ENCODE measurements at regions not wholly inside any gene's neighbourhood (a gene's known extent, or its start where the extent isn't known, plus 50 kb on each side); places are given as distances from the start of the nearest gene placed in this dataset.

DNA sequence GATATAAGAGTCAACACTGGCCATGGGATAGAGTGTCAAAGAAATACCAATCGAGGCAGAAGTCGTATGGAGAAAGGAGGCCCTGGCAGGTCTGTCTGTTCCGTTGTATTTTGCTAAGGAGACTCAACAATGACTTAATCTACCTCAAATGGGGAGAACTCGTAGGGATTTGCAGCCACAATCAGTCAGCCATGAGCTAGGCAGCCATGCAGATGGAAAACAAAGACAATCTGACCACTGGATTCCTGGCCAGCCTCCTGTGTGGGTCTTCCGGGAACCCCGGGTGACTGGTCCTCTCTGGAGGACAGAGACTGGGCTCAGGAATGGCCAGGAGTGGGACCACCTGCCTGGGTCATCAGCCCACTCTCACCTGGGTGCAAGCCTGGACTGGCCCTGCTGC, 167.8 kb downstream of the ETS2 start:
- Histone ChIP-seq H3K27ac (ENCODE audit: low read length) (no peak overlapping the region), H3K79me2 (ENCODE audit: low read length) (no peaks in the 10 kb centered on the region), H3K4me2 (ENCODE audit: low read depth, low read length) (no peak overlapping the region), H4K20me1 (ENCODE audit: insufficient read depth, low read length) (no peaks in the 10 kb centered on the region), H3F3A (ENCODE audit: insufficient read depth, low read length) (no peaks in the 10 kb centered on the region), H3K36me3 (replicated peaks; ENCODE audit: insufficient read depth, low read length) (no peaks in the 10 kb centered on the region), H2AFZ (ENCODE audit: low read length) (no peak overlapping the region), H3K4me1 (ENCODE audit: low read length) (no peaks in the 10 kb centered on the region), H3K4me3 (ENCODE audit: low read length) (no peak overlapping the region), H3K9me2 (replicated peaks; ENCODE audit: insufficient read depth, low read length) (no peaks in the 10 kb centered on the region), H3K27me3 (replicated peaks; ENCODE audit: insufficient read depth, low read length) (no peaks in the 10 kb centered on the region), H3K9ac (ENCODE audit: low read length) (no peak overlapping the region), H3K9me3 (replicated peaks; ENCODE audit: insufficient read depth, low read length) (no peaks in the 10 kb centered on the region)
- TF ChIP-seq, protein P1, sequence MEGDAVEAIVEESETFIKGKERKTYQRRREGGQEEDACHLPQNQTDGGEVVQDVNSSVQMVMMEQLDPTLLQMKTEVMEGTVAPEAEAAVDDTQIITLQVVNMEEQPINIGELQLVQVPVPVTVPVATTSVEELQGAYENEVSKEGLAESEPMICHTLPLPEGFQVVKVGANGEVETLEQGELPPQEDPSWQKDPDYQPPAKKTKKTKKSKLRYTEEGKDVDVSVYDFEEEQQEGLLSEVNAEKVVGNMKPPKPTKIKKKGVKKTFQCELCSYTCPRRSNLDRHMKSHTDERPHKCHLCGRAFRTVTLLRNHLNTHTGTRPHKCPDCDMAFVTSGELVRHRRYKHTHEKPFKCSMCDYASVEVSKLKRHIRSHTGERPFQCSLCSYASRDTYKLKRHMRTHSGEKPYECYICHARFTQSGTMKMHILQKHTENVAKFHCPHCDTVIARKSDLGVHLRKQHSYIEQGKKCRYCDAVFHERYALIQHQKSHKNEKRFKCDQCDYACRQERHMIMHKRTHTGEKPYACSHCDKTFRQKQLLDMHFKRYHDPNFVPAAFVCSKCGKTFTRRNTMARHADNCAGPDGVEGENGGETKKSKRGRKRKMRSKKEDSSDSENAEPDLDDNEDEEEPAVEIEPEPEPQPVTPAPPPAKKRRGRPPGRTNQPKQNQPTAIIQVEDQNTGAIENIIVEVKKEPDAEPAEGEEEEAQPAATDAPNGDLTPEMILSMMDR (IDR thresholded peaks at IDR 0.05; ENCODE audit: low read length), result no peak
- TF ChIP-seq EZH2 (optimal IDR thresholded peaks at IDR 0.05; ENCODE audit: low read depth, low read length) (no peak), EZH2phosphoT487 (IDR thresholded peaks at IDR 0.05; ENCODE audit: low read length) (no peak)
- DNase-seq, result no peak

DNA sequence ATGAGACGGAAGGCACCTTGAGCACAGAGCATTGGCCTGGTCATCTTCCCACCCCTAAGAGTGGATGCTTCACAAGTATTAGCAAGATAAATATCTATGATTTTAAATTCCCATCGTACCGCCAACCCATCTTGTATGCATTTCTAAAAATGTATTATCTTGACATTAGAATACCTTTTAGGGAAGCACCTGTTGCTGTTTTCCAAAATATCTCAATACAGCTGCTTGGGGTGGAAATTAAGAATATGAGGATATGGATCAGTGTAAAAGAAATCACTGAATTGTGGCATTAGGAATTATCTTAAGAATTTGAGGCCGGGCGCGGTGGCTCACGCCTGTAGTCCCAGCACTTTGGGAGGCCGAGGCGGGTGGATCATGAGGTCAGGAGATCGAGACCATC, 166.3 kb downstream of the ETS2 start:
- Histone ChIP-seq H3K4me1 (ENCODE audit: low read length) (no peaks in the 10 kb centered on the region), H3K4me2 (ENCODE audit: low read depth, low read length) (no peak overlapping the region), H3K36me3 (replicated peaks; ENCODE audit: insufficient read depth, low read length) (no peaks in the 10 kb centered on the region), H3K9ac (ENCODE audit: low read length) (no peak overlapping the region), H4K20me1 (ENCODE audit: insufficient read depth, low read length) (no peaks in the 10 kb centered on the region), H3K9me2 (replicated peaks; ENCODE audit: insufficient read depth, low read length) (no peaks in the 10 kb centered on the region), H3K4me3 (ENCODE audit: low read length) (no peak overlapping the region), H3K27ac (ENCODE audit: low read length) (no peak overlapping the region), H3K9me3 (replicated peaks; ENCODE audit: insufficient read depth, low read length) (no peaks in the 10 kb centered on the region), H3F3A (ENCODE audit: insufficient read depth, low read length) (no peaks in the 10 kb centered on the region), H3K79me2 (ENCODE audit: low read length) (no peaks in the 10 kb centered on the region), H3K27me3 (replicated peaks; ENCODE audit: insufficient read depth, low read length) (no peaks in the 10 kb centered on the region), H2AFZ (ENCODE audit: low read length) (no peak overlapping the region)
- no peak for DNase-seq
- TF ChIP-seq EZH2 (optimal IDR thresholded peaks at IDR 0.05; ENCODE audit: low read depth, low read length) (no peak), EZH2phosphoT487 (IDR thresholded peaks at IDR 0.05; ENCODE audit: low read length) (no peak)
- TF ChIP-seq, protein P1 (IDR thresholded peaks at IDR 0.05; ENCODE audit: low read length), result no peak

DNA sequence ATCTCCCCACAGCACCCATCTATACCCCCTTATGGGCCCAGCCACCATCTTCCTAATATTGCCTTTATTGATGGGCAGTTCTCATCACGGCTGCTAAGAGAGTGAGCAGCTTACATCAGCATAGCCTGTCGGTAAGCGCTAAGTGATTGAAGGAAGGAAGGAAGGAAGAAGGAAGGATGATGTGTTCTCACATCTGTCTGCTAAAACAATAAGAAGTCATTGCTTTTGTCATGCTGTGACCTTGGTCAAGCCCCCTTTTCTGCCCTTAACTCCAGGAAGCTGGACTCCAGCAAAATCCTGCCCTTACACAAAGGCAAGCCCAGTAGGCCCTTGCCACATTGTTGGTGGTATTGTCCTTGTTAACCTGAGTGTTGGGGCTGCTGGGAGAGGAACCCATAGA, 165.0 kb downstream of the ETS2 start:
- Histone ChIP-seq H3F3A (ENCODE audit: insufficient read depth, low read length) (no peaks in the 10 kb centered on the region), H3K36me3 (replicated peaks; ENCODE audit: insufficient read depth, low read length) (no peaks in the 10 kb centered on the region), H3K9me3 (replicated peaks; ENCODE audit: insufficient read depth, low read length) (no peaks in the 10 kb centered on the region), H3K9ac (ENCODE audit: low read length) (no peak overlapping the region), H2AFZ (ENCODE audit: low read length) (no peak overlapping the region), H3K9me2 (replicated peaks; ENCODE audit: insufficient read depth, low read length) (no peaks in the 10 kb centered on the region), H3K79me2 (ENCODE audit: low read length) (no peaks in the 10 kb centered on the region), H3K27ac (ENCODE audit: low read length) (no peak overlapping the region), H3K27me3 (replicated peaks; ENCODE audit: insufficient read depth, low read length) (no peaks in the 10 kb centered on the region), H3K4me1 (ENCODE audit: low read length) (no peaks in the 10 kb centered on the region), H3K4me3 (ENCODE audit: low read length) (no peak overlapping the region), H3K4me2 (ENCODE audit: low read depth, low read length) (no peak overlapping the region), H4K20me1 (ENCODE audit: insufficient read depth, low read length) (no peaks in the 10 kb centered on the region)
- TF ChIP-seq EZH2 (optimal IDR thresholded peaks at IDR 0.05; ENCODE audit: low read depth, low read length) (no peak), EZH2phosphoT487 (IDR thresholded peaks at IDR 0.05; ENCODE audit: low read length) (no peak)
- TF ChIP-seq, protein P1 (IDR thresholded peaks at IDR 0.05; ENCODE audit: low read length), result no peak
- no peak for DNase-seq

All from MM.1S (cell line).